Nephron progenitor cell (in vitro differentiated cells): ENCODE measurements at regions not wholly inside any gene's neighbourhood (a gene's known extent, or its start where the extent isn't known, plus 50 kb on each side); places are given as distances from the start of the nearest gene placed in this dataset.

Experiments
- DNase-seq: peaks from one replicate; pipeline ENCODE4 v3.0.0; 2021
- H3K27ac Mint-ChIP-seq: 2 replicates; pipeline ENCODE4 v1.8.0; 2021; ENCODE audit warnings: mild to moderate bottlenecking, moderate library complexity, mixed read lengths
- H3K27me3 Mint-ChIP-seq: 2 replicates; pipeline ENCODE4 v1.8.0; 2021; ENCODE audit warnings: mild to moderate bottlenecking, low read depth, mixed read lengths; ENCODE audit not compliant: poor library complexity
- H3K36me3 Mint-ChIP-seq: 2 replicates; pipeline ENCODE4 v1.8.0; 2021; ENCODE audit warnings: low read depth, mixed read lengths
- H3K4me1 Mint-ChIP-seq: 2 replicates; pipeline ENCODE4 v1.8.0; 2021; ENCODE audit warnings: mixed read lengths
- H3K4me3 Mint-ChIP-seq: 2 replicates; pipeline ENCODE4 v1.8.0; 2021; ENCODE audit warnings: mild to moderate bottlenecking, moderate library complexity, mixed read lengths
- H3K9me3 Mint-ChIP-seq: 2 replicates; pipeline ENCODE4 v1.8.0; 2021; ENCODE audit warnings: mild to moderate bottlenecking, moderate library complexity, mixed read lengths
- TF ChIP-seq, protein P1 (sequence below): fragments of 200-600 bp; sonication (generic); IDR thresholded peaks from 2 replicates; pipeline ENCODE4 v1.5.0; 2021; ENCODE audit warnings: antibody characterized with exemption

DNA sequence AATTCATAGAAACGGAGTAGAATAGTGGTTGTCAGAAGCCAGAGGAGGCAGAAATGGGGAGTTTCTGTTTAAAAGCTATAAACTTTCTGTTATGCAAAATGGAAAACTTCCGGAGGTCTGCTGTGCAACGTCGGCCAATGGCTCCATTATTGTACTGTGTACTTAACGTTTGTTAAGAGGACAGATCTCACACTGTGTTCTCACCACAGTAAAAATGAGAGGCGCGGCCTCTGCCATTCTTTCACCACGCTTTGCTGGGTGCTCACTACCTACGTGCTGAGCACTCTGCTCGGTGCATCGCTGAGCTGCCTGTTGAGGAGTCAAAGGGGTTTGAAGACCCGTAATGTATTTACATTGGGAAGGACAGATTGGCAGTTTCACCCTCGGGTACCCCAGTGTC lies 218.8 kb upstream of the B3GAT1 start:
- Mint-ChIP-seq H3K4me3 (no peak overlapping the region), H3K27ac (no peak overlapping the region), H3K27me3 (peaks cover 31% of the 10 kb centered on the region), H3K9me3 (no peaks in the 10 kb centered on the region), H3K36me3 (no peaks in the 10 kb centered on the region), H3K4me1 (peaks cover 12% of the 10 kb centered on the region)
- TF ChIP-seq, protein P1, sequence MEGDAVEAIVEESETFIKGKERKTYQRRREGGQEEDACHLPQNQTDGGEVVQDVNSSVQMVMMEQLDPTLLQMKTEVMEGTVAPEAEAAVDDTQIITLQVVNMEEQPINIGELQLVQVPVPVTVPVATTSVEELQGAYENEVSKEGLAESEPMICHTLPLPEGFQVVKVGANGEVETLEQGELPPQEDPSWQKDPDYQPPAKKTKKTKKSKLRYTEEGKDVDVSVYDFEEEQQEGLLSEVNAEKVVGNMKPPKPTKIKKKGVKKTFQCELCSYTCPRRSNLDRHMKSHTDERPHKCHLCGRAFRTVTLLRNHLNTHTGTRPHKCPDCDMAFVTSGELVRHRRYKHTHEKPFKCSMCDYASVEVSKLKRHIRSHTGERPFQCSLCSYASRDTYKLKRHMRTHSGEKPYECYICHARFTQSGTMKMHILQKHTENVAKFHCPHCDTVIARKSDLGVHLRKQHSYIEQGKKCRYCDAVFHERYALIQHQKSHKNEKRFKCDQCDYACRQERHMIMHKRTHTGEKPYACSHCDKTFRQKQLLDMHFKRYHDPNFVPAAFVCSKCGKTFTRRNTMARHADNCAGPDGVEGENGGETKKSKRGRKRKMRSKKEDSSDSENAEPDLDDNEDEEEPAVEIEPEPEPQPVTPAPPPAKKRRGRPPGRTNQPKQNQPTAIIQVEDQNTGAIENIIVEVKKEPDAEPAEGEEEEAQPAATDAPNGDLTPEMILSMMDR, result no peak
- DNase-seq, result no peak

DNA sequence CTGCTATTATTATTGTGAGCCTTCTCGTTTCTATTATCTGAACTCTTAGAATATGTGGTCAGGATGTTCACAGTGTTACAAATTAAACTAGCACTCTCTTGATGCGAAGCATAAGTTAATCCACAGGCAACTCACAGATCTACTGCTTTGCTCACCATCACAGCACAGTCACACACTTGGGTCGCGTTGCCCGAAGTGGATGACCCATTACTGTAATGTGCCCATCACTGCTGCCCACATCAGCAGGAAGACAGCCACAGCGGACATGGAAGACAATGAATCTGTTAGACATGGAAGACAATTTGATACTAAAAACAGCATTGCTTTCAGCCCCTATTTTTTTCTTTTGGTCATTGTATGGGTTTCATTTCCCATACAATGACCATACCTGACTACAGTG lies 216.4 kb upstream of the B3GAT1 start:
- Mint-ChIP-seq H3K4me3 (no peak overlapping the region), H3K36me3 (no peaks in the 10 kb centered on the region), H3K9me3 (no peaks in the 10 kb centered on the region), H3K27ac (no peak overlapping the region), H3K4me1 (no peaks in the 10 kb centered on the region), H3K27me3 (peaks cover 30% of the 10 kb centered on the region)
- TF ChIP-seq, protein P1, result no peak
- no peak for DNase-seq

DNA sequence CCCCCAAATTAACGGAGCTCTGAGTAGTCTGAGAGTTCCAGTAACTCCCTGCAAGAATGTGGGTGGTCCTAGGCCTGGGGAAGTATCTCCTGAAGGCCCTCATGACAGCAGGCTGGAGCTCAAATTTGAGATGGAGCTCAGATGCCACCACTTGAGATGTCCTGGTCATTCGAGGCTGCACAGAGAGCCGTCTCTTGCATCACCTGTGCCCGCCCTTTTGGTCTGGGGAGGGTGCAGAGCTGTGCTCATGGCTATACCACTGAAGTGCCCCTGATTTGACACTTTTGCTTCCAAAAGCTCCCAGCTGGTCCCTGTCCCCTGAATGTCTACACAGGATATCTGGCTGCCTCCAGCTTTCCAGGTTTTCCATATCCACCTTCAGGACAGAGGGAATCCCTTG lies 214.0 kb upstream of the B3GAT1 start:
- Mint-ChIP-seq H3K27me3 (peaks cover 35% of the 10 kb centered on the region), H3K36me3 (no peaks in the 10 kb centered on the region), H3K27ac (no peak overlapping the region), H3K4me1 (no peaks in the 10 kb centered on the region), H3K4me3 (no peak overlapping the region), H3K9me3 (no peaks in the 10 kb centered on the region)
- TF ChIP-seq, protein P1, result no peak
- DNase-seq, result no peak

DNA sequence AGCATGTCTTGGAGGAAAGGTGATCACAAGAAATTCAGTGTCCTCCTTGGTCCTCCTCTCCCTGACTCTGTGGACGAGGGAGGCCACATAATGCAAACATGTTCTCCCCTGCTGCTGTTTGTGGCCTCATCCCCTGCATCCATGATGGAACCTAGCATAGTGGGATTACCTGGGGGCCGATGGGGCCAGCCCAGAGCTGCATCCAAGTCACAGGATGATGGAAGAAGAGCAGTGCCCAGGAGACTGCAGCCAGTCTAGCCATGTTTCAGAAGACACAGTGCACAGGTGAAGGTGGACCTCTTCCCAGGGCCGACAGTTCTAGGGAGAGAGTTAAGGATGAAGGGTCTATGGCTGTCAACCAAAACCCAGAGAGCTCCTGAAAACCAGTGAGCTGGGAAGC lies 213.6 kb upstream of the B3GAT1 start:
- no peak overlapping the region for H3K4me3 Mint-ChIP-seq
- no peaks in the 10 kb centered on the region for H3K4me1 Mint-ChIP-seq
- H3K36me3 Mint-ChIP-seq, result no peaks in the 10 kb centered on the region
- no peak overlapping the region for H3K27ac Mint-ChIP-seq
- no peak for DNase-seq
- H3K9me3 Mint-ChIP-seq, result no peaks in the 10 kb centered on the region
- peaks cover 35% of the 10 kb centered on the region for H3K27me3 Mint-ChIP-seq
- TF ChIP-seq, protein P1, result no peak

DNA sequence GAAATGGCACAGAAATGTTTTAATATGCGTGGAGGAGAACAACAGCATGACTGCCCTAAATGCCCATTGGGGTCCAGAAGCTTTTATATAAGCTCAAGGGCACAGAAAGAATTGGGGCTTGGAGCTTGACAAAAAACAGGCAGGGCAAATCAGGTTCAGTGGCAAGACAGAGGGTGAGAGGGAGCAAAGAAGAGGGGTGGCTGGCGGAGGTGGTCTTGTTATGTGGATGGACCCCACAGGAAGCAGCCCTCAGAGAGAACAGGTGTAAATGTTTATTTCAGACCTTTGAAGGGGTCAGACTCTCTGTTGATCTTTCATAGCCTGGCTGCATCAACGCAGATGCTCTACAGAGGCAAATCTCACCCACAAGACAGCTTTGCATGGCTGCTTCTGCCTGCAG lies 213.1 kb upstream of the B3GAT1 start:
- H3K4me1 Mint-ChIP-seq, result no peaks in the 10 kb centered on the region
- no peaks in the 10 kb centered on the region for H3K9me3 Mint-ChIP-seq
- H3K4me3 Mint-ChIP-seq, result no peak overlapping the region
- no peak for DNase-seq
- H3K27ac Mint-ChIP-seq, result no peak overlapping the region
- peaks cover 38% of the 10 kb centered on the region for H3K27me3 Mint-ChIP-seq
- no peaks in the 10 kb centered on the region for H3K36me3 Mint-ChIP-seq
- TF ChIP-seq, protein P1, result no peak

DNA sequence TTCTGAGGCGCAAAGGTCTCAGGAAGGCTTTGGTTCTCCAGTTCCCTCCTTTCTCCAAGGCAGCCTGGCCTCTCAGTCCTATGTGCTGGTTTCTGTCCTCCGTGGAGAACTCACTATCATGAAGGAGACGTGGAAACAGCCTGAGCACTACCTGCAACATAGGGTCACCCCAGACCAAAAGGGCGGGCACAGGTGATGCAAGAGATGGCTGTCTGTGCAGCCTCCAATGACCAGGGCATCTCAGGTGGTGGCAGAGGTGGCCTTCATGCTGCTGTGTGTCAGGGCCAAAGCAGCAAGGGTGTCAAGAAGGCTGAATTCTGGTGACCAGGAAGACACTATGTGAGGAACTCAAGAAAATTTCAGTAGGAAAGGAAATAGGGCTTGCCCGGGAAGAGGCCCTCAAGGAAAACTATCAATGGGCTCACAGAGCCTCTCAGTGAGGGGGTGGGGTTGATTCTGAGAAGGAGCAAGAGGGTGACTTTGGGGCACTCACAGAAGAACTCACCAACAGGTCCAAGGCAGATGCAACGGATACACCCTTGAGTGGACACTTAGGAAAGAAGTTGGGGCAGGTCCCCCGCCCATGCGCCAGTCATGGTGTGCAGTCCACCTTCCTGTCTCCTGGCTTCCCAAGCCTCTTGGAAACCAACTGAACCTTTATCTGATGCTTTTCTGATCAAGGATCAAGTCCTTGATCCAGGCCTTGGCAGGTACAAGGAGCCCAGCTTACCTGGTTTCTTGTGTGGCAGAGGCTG lies 212.3 kb upstream of the B3GAT1 start:
- no peak for DNase-seq
- Mint-ChIP-seq H3K36me3 (no peaks in the 10 kb centered on the region), H3K4me1 (peaks cover 6% of the 10 kb centered on the region), H3K9me3 (no peaks in the 10 kb centered on the region), H3K4me3 (no peak overlapping the region), H3K27me3 (peaks cover 38% of the 10 kb centered on the region), H3K27ac (no peak overlapping the region)
- TF ChIP-seq, protein P1, result no peak
